ENCODE measurements at regions not wholly inside any gene's neighbourhood (a gene's known extent, or its start where the extent isn't known, plus 50 kb on each side); places are given as distances from the start of the nearest gene placed in this dataset.

- TF ChIP-seq OSR1 (CRISPR knock-in tag; IDR thresholded peaks at IDR 0.05) (no peak), ESRRG (CRISPR knock-in tag; IDR thresholded peaks at IDR 0.05) (no peak), PPARA (CRISPR knock-in tag; IDR thresholded peaks at IDR 0.05; ENCODE audit: borderline replicate concordance) (no peak), RARB (CRISPR knock-in tag; IDR thresholded peaks at IDR 0.05) (no peak), ZNF565 (CRISPR knock-in tag; conservative IDR thresholded peaks at IDR 0.05; ENCODE audit: low read depth) (no peak), ZFP30 (CRISPR knock-in tag; IDR thresholded peaks at IDR 0.05) (no peak), CSDC2 (CRISPR knock-in tag; IDR thresholded peaks at IDR 0.05) (no peak), SNAI2 (CRISPR knock-in tag; IDR thresholded peaks at IDR 0.05) (no peak), BACH2 (CRISPR knock-in tag; IDR thresholded peaks at IDR 0.05; ENCODE audit: borderline replicate concordance) (no peak), ARNTL (CRISPR knock-in tag; IDR thresholded peaks at IDR 0.05; ENCODE audit: borderline replicate concordance, low read depth) (no peak), GLIS3 (CRISPR knock-in tag; IDR thresholded peaks at IDR 0.05) (no peak)
These were observed 187.3 kb upstream of the SOX6 start for GRCh38 chr11:16543642-16544041.

All from SK-N-SH treated with all-trans-retinoic acid at 6 μM for 48 hours (cell line).